ENCODE measurements at regions not wholly inside any gene's neighbourhood (a gene's known extent, or its start where the extent isn't known, plus 50 kb on each side); places are given as distances from the start of the nearest gene placed in this dataset.

DNA sequence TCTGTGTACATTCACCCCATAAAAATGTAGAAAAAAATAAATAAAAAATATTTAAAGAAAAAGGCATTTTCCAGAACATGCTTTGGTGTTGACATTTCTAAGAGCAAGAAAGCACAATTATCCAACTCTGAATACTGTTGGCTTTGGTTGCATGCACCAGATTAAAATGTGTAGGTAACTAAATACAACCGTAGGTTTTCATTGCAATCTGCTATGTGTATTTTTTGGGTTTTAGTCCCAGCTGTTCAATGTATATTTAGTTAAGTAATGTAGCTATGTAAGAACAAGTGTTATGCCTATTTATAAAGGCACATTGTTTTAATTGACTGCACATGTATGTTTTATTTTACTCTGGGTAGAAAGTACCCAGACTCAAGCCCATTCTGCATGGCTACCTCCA lies 108.1 kb upstream of the PAQR3 start:
- Histone ChIP-seq H3K79me2 (ENCODE audit: insufficient read depth, low read length) (no peaks in the 10 kb centered on the region; the same call in 1 of the 2 replicates), H4K8ac (replicated peaks; ENCODE audit: insufficient read length, low read depth, low read length) (no peak overlapping the region), H3T11ph (ENCODE audit: low read length) (no peak overlapping the region), H3K4me1 (ENCODE audit: insufficient read depth, low read length) (no peaks in the 10 kb centered on the region), H3K9ac (ENCODE audit: extremely low read depth, insufficient read length, low read length) (no peak overlapping the region), H3K4ac (ENCODE audit: low read depth, low read length) (no peak overlapping the region), H3K23me2 (ENCODE audit: insufficient read length, low read depth, low read length, poor library complexity, severe bottlenecking) (no peaks in the 10 kb centered on the region), H2BK120ac (ENCODE audit: low read depth, low read length, poor library complexity, severe bottlenecking) (no peak overlapping the region), H3K14ac (ENCODE audit: insufficient read depth, low read length) (no peak overlapping the region), H3K4me2 (ENCODE audit: insufficient read depth, insufficient read length, low read length) (no peak overlapping the region), H3K56ac (ENCODE audit: insufficient read length, low read depth, low read length) (no peak overlapping the region), H2AFZ (ENCODE audit: low read length) (no peak overlapping the region), H3K18ac (ENCODE audit: insufficient read length, low read depth, low read length) (no peak overlapping the region), H2AK5ac (ENCODE audit: insufficient read length, low read length) (no peak overlapping the region), H2BK20ac (ENCODE audit: low read depth, low read length, poor library complexity, severe bottlenecking) (no peak overlapping the region), H4K20me1 (ENCODE audit: control insufficient read depth, insufficient read depth, insufficient read length) (no peaks in the 10 kb centered on the region), H3K9me3 (ENCODE audit: control insufficient read depth, low read depth, low read length) (no peaks in the 10 kb centered on the region), H4K5ac (ENCODE audit: insufficient read length, low read depth, low read length) (no peak overlapping the region), H3K23ac (ENCODE audit: insufficient read length, low read depth, low read length) (no peak overlapping the region), H3K79me1 (ENCODE audit: insufficient read depth, low read depth, low read length, poor library complexity, severe bottlenecking) (no peaks in the 10 kb centered on the region), H2BK12ac (ENCODE audit: insufficient read length, low read depth, low read length) (no peak overlapping the region), H2BK5ac (ENCODE audit: insufficient read length, low read length) (no peak overlapping the region), H3K27ac (ENCODE audit: insufficient read length, low read depth, low read length) (no peak overlapping the region), H3K27me3 (ENCODE audit: insufficient read depth, low read length) (no peaks in the 10 kb centered on the region), H4K91ac (ENCODE audit: insufficient read length, low read depth, low read length) (no peak overlapping the region), H2BK15ac (ENCODE audit: low read depth, low read length) (no peak overlapping the region)
- no CpG with 5 or more reads among the region's 1 CpG for WGBS (ENCODE audit: extremely low coverage, insufficient read length, low lambda C conversion rate)
- Mint-ChIP-seq H3K27ac (no peak overlapping the region), H3K4me3 (no peak overlapping the region), H3K36me3 (ENCODE audit: insufficient read depth in 1 of 3, low read depth in 3 of 3) (no peaks in the 10 kb centered on the region), H3K9me3 (no peaks in the 10 kb centered on the region), H3K27me3 (ENCODE audit: low read depth) (no peaks in the 10 kb centered on the region), H3K4me1 (no peaks in the 10 kb centered on the region; a peak in 1 of 4 replicates)
- no peak for DNase-seq
- TF ChIP-seq, protein P1, sequence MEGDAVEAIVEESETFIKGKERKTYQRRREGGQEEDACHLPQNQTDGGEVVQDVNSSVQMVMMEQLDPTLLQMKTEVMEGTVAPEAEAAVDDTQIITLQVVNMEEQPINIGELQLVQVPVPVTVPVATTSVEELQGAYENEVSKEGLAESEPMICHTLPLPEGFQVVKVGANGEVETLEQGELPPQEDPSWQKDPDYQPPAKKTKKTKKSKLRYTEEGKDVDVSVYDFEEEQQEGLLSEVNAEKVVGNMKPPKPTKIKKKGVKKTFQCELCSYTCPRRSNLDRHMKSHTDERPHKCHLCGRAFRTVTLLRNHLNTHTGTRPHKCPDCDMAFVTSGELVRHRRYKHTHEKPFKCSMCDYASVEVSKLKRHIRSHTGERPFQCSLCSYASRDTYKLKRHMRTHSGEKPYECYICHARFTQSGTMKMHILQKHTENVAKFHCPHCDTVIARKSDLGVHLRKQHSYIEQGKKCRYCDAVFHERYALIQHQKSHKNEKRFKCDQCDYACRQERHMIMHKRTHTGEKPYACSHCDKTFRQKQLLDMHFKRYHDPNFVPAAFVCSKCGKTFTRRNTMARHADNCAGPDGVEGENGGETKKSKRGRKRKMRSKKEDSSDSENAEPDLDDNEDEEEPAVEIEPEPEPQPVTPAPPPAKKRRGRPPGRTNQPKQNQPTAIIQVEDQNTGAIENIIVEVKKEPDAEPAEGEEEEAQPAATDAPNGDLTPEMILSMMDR (conservative IDR thresholded peaks at IDR 0.05): no peak

Measured in H9 (cell line).